Mesothelial cell of epicardium (in vitro differentiated cells): ENCODE measurements at regions not wholly inside any gene's neighbourhood (a gene's known extent, or its start where the extent isn't known, plus 50 kb on each side); places are given as distances from the start of the nearest gene placed in this dataset.
A peak's percentile ranks its signal among the peaks of the same experiment; 100 is the strongest.

Source experiments
- DNase-seq, 2 experiments: peaks; one replicate each; pipeline ENCODE4 v3.0.0; 2021; ENCODE audit warnings: low spot score in 2 of 2; ENCODE audit not compliant: unreplicated experiment in 2 of 2
- H3K27ac Mint-ChIP-seq: 2 replicates; pipeline ENCODE4 v1.8.0; 2021; ENCODE audit warnings: mixed read lengths
- H3K27me3 Mint-ChIP-seq: 2 replicates; pipeline ENCODE4 v1.8.0; 2021; ENCODE audit warnings: low read depth, mixed read lengths
- H3K36me3 Mint-ChIP-seq: 2 replicates; pipeline ENCODE4 v1.8.0; 2021; ENCODE audit warnings: mixed read lengths
- H3K4me1 Mint-ChIP-seq: 2 replicates; pipeline ENCODE4 v1.8.0; 2021; ENCODE audit warnings: mixed read lengths
- H3K4me3 Mint-ChIP-seq: 2 replicates; pipeline ENCODE4 v1.8.0; 2021; ENCODE audit warnings: mild to moderate bottlenecking, moderate library complexity, mixed read lengths
- H3K9me3 Mint-ChIP-seq: 2 replicates; pipeline ENCODE4 v1.8.0; 2021; ENCODE audit warnings: mixed read lengths
- TF ChIP-seq, protein P1 (sequence below): fragments of 200-600 bp; sonication (generic); IDR thresholded peaks from one replicate; pipeline ENCODE4 v1.5.0; 2021; ENCODE audit warnings: antibody characterized with exemption; ENCODE audit not compliant: unreplicated experiment

DNA sequence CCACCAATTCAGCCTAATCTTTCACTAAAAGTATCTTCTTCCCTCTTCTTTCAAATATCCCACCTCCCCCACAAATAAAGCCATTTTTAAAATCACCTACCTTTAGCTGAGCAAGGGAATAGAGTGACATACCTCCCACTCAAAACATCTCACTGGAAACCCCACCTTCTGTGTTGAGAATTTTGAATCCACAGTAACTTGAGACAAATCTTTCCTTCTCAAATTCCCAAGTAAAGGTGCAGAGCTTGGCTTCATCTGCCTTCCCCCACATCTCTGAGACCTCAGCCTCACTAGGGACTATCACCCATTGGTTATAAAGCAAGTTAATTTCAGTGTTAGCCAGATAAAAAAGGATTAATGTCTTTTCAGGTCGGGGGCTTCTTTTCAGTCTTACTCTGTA is 180.4 kb downstream of the INO80D start:
- no peak overlapping the region for H3K4me3 Mint-ChIP-seq

DNA sequence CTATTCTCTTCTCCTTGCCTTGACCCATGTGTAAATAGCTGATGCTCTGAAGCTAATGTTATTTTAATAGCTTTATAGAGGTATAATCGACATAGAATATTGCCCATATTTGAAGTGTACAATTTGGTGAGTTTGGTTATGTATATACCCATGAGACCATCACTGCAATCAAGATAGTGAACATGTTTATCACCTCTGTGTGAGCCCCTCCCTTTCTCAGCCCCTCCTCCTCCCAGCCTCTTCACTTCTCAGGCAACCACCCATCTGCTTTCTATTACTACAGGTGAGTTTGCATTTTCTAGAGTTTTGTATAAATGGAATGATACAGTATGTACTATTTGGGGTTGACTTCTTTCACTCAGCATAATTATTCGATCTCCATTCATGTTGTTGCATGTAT is 181.1 kb downstream of the INO80D start:
- peaks cover under 1% of the 10 kb centered on the region for H3K27me3 Mint-ChIP-seq
- peaks cover 10% of the 10 kb centered on the region for H3K9me3 Mint-ChIP-seq
- peaks cover 33% of the 10 kb centered on the region for H3K4me1 Mint-ChIP-seq
- no peaks in the 10 kb centered on the region for H3K36me3 Mint-ChIP-seq
- no peak for DNase-seq
- TF ChIP-seq, protein P1, sequence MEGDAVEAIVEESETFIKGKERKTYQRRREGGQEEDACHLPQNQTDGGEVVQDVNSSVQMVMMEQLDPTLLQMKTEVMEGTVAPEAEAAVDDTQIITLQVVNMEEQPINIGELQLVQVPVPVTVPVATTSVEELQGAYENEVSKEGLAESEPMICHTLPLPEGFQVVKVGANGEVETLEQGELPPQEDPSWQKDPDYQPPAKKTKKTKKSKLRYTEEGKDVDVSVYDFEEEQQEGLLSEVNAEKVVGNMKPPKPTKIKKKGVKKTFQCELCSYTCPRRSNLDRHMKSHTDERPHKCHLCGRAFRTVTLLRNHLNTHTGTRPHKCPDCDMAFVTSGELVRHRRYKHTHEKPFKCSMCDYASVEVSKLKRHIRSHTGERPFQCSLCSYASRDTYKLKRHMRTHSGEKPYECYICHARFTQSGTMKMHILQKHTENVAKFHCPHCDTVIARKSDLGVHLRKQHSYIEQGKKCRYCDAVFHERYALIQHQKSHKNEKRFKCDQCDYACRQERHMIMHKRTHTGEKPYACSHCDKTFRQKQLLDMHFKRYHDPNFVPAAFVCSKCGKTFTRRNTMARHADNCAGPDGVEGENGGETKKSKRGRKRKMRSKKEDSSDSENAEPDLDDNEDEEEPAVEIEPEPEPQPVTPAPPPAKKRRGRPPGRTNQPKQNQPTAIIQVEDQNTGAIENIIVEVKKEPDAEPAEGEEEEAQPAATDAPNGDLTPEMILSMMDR: no peak
- no peak overlapping the region for H3K4me3 Mint-ChIP-seq
- H3K27ac Mint-ChIP-seq: no peak overlapping the region

More for the DNA sequence above, 180.4 kb downstream of the INO80D start:
- Mint-ChIP-seq H3K9me3 (peaks cover 10% of the 10 kb centered on the region), H3K36me3 (no peaks in the 10 kb centered on the region), H3K27ac (no peak overlapping the region), H3K27me3 (peaks cover 4% of the 10 kb centered on the region), H3K4me1 (peaks cover 33% of the 10 kb centered on the region)
- DNase-seq: no peak
- TF ChIP-seq, protein P1: no peak

DNA sequence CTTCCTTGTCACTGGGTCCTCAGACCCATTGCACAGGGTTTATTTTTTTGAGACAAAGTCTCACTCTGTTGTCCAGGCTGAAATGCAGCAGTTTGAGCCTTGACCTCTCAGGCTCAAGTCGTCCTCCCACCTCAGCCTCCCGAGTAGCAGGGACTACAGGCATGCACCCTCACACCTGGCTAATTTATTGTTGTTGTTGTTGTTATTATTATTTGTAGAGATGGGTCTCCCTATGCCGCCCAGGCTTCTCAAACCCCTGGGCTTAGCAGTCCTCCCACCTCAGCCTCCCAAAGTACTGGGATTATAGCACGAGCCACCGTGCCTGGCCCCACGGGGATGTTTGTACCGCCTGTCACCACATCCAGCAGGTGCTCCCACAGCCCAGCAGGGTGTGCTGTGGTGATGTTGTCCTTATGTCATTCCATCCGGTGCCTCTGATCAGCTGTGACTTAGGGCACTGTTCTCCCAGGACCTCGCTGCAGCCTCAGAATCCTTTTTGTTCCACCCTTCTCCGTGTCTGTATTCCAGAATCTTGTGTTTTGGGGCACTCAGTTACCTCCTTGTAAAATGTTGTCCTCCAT is 182.3 kb downstream of the INO80D start:
- H3K27me3 Mint-ChIP-seq: no peaks in the 10 kb centered on the region
- no peak for DNase-seq
- H3K4me1 Mint-ChIP-seq: peaks cover 24% of the 10 kb centered on the region
- TF ChIP-seq, protein P1: no peak
- H3K9me3 Mint-ChIP-seq: peaks cover 18% of the 10 kb centered on the region
- H3K27ac Mint-ChIP-seq: no peak overlapping the region
- H3K4me3 Mint-ChIP-seq: no peak overlapping the region
- H3K36me3 Mint-ChIP-seq: no peaks in the 10 kb centered on the region

DNA sequence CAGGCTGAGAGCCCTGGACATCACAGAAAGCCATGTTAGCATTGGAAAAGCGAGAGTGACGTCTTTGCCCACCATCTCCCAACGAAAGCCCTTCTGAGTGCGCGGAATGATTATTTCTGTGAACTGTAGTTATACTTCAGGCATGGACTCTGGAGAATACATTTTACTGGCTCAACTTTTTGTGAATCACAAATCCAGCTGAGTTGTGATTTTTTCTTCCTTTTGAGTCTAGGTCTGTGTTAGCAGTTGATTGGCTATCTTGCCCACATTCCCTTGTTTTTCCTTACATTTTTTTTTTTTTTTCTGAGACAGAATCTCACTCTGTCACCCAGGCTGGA is 183.1 kb downstream of the INO80D start:
- TF ChIP-seq, protein P1: no peak
- Mint-ChIP-seq H3K27ac (peak overlapping the region; percentile 72), H3K4me3 (no peak overlapping the region), H3K27me3 (no peaks in the 10 kb centered on the region), H3K9me3 (peaks cover 22% of the 10 kb centered on the region), H3K4me1 (peaks cover 17% of the 10 kb centered on the region), H3K36me3 (no peaks in the 10 kb centered on the region)
- DNase-seq: no peak

DNA sequence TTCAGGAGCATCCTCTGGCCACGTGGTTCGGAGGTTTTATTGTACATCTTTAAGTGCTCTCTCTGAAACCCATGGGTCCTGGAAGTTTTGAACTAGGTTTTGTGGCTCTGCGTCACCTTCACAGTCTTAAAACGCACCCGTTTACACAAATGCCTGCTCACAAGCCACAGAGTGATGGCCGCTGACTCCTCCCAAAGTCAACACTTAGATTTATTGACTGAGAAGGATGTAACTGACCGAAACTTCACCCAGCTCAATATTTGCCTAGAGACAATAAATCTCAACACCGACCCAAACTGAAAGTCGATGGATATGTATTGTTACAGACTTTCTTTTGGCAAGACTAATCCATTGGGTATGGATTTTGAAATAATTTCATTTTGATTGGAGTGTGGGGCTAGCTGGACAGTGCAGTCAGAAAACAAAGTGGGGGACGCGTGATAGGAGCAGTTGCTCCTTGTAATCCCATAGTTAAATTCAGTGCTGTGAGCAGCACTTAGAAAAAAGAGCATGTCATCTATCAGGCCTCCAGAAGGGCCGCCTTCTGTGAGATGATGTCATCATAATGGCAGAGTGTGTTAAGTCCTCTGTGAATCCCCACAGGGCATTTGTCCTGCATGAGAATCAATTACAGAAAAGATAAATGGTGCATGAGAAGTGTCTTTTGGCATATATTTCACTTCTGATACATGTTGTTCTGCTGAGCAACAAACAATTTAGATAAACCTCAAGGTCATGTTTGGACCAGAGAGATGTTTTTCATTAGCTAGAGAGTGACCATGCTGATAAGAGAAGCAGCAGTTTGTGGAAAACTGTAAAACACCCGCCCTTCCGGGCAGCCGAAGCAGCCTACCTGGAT is 183.7 kb downstream of the INO80D start:
- DNase-seq: no peak
- H3K36me3 Mint-ChIP-seq: no peaks in the 10 kb centered on the region
- peak overlapping the region; percentile 72 for H3K27ac Mint-ChIP-seq
- no peaks in the 10 kb centered on the region for H3K27me3 Mint-ChIP-seq
- H3K9me3 Mint-ChIP-seq: peaks cover 16% of the 10 kb centered on the region
- H3K4me3 Mint-ChIP-seq: peak overlapping the region; percentile 19
- peaks cover 17% of the 10 kb centered on the region for H3K4me1 Mint-ChIP-seq
- TF ChIP-seq, protein P1: no peak
